Femur (tissue), 1 donor: ENCODE measurements at regions not wholly inside any gene's neighbourhood (a gene's known extent, or its start where the extent isn't known, plus 50 kb on each side); places are given as distances from the start of the nearest gene placed in this dataset.
"Not testable (repeated sequence)": the region's sequence is repeated elsewhere in the genome, so short reads cannot be mapped to it uniquely, and the experiment has no call there.

ENCODE experiments used
- DNase-seq: peaks from one replicate; pipeline ENCODE4 v3.0.0-alpha.2; 2017

DNA sequence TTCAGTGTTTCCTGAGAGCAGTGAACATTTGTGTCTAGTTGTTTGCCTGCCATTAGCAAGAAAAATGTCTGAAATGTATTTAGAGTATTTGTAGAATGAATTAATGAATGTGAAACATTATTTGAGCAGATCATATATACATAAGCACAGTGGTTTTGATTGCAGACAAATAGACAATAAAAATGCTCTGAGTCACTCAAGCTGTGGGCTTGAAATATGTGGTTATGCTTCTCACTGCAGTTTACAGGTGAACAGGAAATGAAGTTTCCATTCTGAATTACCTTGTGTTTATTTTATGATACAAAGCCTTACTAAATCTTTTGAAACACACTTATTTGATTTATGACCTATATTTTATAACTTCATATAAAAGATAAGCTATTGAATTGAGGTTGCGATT lies 827.7 kb downstream of the TMTC2 start:
- DNase-seq = no peak

DNA sequence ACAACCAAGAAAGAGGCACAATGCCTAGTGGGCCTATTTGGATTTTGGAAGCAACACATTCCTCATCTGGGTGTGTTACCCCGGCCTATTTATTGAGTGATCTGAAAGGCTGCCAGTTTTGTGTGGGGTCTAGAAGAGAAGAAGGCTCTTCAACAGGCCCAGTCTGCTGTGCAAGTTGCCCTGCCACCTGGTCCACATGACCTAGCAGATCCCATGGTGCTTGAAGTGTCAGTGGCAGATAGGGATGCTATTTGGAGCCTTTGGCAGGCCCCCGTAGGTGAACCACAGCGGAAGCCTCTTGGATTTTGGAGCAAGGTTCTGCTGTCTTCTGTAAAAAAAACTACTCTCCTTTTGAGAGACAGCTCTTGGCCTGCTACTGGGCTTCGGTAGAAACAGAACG lies 820.1 kb downstream of the TMTC2 start:
- DNase-seq = no peak

DNA sequence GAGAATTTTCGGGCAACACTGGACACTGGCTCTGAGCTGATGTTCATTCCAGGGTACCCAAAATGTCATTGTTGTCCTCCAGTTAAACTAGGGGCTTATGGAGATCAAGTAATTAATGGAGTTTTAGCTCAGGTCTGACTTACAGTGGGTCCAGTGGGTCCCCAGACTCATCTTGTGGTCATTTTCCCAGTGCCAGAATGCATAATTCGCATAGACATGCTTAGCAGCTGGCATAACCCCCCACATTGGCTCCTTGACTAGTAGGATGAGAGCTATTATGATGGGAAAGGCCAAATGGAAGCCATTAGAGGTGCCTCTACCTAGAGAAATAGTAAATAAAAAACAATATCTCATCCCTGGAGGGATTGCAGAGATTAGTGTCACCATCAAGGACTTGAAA lies 818.9 kb downstream of the TMTC2 start:
- no peak for DNase-seq

DNA sequence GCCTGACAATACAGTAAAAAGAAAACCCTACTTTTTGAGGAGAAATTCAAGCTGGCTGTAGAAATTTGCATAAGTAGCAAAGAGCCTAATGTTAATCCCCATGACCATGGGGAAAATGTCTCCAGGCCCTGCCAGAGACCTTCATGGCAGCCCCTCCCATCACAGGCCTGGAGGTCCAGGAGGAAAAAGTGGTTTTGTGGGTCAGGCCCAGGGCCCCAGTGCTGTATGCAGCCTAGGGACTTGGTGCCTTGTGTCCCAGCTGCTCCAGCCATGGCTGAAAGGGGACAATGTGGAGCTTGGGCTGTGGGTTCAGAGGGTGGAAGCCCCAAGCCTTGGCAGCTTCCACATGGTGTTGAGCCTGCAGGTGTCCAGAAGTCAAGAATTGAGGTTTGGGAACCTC lies 813.2 kb downstream of the TMTC2 start:
- not testable (repeated sequence) for DNase-seq

DNA sequence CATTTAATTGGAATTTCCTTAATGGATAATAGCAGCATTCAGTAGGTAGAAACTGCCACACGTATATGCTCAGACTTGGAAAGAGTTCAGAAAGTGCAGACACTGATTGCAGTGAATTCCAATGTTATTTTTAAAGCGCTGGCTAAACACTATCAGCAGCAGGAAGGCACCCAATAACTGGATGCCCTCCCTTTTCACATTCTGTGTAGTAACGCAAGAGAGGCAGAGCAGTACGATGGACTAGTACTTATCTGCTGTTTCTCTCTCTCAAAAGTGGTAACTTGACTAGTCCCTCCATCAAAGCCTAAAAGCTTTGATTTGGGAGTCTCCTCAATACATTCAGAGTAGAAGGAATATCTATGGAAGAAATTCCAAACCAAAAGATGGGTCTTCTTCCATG lies 791.0 kb downstream of the TMTC2 start:
- no peak for DNase-seq

DNA sequence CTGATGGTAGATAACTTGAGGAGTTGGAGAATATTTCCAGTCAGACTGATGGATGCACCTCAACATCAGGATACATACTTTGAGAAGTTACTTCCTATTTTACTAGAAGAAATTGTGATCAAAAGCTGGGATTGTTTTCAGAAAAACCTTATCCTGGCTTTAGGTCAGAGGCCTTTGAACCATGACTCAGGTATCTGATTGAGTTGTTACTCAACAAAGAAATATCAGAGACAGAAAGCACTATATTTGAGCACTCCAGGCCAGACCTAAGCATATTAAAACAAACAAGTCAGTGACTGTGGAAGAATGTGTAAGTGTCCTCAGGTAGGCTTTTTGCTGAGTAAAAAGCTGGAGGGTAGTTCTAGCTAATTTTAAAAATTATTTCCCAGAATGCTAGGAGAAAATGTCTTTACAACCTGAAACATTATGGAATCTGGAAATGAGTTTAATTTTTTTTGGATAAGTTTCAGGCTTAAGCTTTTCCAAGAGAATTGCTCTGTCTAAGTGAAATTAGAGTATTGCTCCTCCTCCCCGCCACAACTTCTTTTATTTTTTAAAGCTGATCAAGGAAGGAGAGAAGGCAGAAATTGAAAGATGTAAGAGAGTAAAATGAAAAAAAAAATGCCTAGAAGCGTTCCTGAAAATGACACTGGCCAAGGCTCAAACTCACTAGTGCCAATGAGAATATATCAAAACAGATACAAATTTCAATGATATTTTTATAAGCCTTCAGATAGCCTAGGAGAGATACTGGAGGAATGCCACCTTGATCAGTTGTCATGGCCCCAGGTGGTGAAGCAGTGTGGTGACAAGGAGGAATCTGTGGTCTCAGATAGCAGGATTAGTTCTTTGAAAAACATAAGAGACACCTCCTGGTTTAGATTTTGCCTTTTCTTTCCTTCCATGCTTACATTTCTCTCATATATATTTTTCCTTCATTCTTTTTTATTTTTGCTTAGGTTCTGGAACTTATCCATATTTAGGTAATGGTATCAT lies 790.3 kb downstream of the TMTC2 start:
- DNase-seq = no peak

DNA sequence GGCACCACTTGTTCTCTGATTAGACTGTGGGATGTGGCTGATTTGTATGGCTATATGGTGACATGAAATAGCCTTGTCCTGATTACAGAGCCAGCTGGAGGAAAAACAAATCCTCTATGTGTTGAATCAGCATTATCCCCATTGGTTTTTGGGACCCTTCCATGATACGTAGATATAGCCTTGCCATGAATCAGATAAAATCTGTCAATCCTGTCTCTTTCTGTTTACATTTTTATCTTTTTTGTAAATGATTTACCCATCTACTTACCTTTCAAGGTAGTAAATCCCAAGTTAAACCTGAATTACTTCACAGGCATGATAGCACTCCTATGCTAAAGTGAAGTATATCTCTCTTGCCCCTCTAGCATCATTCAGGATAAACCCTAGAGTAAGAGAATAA lies 789.3 kb downstream of the TMTC2 start:
- DNase-seq = no peak

DNA sequence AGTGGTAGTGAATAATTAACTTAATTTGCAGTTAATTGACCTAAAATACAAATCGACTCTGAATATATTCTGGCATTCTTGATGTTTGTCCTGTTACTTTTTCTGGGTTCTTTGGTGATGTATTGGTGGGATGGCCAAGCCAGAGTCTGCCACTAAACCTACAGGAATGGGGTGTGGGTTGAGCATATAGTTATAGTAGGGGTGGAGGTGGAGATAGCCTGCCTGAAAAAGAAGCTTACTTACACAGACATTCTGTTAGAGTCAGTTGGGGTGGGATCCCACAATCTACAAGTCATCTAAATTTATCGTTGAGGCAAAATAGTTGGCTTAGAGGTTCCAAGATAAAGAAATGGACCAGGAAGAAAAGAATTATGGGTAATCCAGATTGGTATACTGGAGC lies 787.7 kb downstream of the TMTC2 start:
- no peak for DNase-seq

DNA sequence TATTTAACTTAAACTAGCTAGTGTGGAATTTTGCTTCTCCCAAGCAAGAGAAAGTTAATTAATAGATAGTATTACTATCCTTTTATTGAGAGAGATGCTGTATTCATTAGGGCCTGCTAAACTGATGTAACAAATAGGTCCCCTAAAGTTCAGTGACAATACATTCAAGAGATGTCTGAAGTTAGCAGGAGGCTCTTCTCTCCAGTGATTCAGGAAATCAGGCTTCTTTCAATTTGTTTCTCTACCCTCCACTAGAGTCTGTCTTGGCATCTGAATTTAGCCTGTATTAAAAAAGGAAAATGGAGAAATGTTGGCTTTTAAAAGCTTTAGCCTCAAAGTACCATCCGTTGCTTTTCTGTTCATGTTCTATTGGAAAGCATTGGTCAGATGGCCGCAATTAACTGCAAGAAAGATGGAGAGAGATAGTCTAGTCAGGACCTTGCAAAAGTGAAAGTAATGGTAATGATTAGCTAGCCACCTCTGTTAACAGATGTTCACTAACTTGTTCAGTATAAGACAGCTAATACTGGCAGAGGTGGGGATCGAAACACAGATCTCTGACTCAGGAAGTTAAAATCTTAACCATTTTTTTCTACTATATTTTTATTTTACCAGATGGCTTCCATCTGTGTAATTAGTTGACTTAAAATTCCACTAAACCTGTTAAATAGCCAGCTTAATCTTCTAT lies 786.8 kb downstream of the TMTC2 start:
- no peak for DNase-seq

DNA sequence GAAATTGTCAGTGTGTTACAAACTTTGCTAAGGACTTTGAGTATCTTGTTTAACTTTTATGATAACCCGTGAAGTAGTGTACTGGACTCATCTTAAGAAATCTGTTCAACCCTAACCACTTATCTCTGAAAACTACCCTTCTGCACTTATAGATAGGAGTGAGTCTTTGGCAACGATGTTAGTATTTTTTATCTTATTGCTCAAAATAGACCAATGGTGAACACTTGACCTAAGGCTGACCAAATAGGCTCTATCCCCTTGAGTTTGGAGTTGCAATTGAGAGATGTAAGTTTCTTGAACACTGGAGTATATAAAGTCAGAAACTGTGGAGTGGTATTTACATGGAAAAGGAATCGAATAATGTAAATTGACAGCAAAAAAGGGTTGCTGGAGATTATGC lies 786.1 kb downstream of the TMTC2 start:
- DNase-seq = no peak

DNA sequence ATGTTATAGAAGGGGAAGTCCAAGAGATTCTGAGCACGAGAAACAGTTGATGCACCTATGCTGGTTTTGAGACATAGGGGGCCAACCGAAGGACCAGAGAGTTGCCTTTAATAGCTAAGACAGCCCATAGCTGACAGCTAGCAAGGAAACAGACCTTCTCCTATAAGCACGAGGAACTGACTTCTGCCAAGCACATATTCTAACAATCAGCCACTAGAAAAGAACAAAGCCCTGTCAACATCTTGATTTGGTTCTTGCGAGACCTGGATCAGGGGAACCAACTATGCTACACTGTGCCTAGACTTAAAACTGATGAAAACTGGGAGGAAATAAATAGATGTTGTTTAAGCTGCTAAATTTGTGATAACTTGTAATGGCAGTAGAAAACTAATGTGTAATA lies 785.6 kb downstream of the TMTC2 start:
- no peak for DNase-seq

DNA sequence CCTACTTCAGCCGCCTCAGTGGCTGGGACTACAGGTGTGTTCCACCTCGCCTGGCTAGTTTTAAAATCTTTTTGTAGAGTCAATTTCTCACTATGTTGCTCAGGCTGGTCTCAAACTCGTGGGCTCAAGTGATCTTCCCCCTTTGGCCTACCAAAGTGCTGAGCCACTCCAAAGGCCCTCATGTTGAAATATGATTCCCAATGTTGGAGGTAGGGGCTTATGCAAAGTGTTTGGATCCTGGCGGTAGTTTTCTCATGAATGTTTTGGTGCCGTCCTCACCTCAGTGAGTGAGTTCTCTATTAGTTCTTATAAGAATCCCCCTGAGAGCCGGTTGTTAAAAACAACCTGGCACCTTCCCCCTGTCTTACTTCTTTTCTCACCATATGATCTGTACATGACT lies 784.6 kb downstream of the TMTC2 start:
- no peak for DNase-seq

DNA sequence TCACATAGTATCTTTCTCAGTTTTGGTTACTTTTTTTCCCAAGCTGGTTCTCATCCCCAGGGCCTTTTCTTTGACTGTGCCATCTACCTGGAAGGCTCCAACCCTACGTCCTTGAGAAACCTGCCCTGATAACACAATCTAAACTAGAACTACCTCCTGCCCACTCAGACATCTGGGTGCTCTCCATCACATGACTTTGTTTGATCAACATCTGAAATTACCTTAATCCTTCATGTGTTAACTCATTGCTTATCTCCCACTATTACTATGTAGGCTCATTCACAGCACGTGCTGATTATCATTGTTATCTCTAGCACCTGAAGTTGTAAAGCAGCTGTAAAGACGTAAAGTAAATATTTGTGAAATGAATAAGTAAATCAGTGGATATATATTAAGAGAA lies 784.0 kb downstream of the TMTC2 start:
- no peak for DNase-seq

DNA sequence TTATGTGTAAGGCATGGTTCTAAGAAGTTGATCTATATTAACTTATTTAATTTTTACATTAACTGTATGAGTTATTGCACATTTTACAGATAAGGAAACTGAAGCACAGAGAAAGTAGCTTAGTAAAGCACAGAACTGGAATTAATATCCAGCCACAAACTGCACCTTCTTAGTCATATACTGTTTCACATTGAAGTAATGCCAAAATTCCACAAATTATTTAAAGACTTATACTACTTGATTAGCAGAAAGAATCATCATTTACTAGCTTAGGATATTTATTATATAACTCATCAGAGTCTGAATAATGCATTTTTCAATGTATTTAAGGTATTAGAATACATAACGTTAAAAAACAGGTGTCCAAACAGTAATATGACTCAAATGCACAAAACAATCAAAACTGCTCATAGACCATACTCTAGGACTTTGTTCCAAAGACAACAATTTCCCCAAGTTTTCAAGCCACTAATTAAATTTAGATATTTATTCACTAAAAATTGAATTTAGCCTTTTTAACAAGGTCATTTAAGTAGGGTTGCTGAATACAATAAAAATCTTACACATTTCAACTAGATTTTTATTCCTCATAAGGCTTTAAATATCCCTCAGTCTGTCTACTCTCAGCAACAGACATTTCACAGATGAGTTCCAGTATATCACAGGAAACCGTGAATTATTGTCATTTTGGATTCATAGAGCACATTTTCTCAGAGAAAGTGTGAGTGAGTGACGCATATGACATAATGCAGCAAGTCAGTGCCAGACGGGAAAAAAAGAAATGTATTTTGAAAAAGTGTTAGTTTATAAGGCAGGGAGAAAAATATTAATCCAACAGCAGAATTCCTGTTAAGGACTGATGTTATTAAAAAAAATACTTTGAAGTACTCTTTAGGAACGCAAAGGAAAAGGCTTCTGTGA lies 782.5 kb downstream of the TMTC2 start:
- no peak for DNase-seq

DNA sequence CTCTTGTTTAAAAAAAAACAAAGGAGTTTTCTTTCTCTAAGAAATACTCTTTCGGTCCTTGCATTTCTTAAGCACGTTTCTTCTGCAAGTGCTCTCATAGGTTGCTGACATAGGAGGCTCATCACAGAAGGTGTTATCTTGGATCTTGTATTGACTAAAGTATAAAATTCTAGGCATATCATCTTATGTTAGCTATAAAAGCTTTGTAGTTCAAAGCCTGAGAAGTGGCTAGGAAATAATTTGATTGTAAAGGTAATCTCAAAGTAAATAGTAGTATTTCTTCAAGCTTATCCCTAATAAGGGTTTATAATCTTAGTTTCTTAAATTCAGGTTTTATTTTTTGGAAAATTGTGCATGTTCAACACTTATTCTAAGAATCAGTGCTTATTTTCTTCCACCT lies 778.9 kb downstream of the TMTC2 start:
- no peak for DNase-seq

DNA sequence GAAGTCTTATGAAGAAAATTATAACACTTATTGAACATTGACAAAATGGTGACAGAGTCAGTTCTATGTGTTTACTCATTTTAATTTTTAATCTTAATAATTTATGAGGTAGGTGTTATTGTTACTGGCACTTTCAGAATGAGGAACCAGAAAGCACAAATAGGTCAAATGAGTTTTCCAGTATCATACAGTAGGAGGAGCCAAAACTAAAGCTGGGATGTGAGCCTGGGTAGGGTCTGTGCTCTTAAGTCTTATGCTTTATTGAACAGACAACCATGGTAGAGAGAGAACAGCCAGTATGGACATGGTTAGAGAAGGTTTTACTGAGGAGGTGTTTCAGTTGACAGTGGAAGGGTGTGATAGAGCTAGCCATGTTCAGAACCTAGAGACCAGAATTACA lies 775.7 kb downstream of the TMTC2 start:
- no peak for DNase-seq

DNA sequence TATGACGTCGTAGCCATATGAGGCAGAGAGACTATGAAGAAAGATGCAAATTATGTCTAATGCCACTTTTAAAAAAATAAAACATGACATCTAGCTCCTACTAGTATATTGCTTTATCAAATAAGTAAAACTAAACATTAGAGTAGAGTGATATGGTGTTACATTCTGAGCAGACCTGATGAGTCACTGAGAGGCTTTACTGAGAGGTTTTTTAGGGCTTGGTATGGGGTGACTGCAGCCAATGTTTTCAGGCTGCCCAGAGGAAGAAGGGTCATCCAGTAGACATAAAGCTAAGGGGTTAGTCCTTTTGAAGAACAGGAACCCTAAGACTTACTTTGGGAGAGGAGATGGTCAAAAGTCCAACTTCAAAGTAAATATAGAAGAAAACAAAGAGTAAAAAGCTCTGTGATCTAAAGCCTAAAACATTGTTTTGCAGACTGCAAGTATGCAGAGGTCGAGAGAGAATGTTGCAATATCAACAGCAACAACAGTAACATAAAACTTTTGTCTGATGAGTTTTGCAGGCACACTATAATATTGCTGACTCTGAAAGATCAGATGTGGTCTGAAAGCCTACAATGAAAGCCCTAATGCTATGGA lies 774.7 kb downstream of the TMTC2 start:
- DNase-seq = no peak

DNA sequence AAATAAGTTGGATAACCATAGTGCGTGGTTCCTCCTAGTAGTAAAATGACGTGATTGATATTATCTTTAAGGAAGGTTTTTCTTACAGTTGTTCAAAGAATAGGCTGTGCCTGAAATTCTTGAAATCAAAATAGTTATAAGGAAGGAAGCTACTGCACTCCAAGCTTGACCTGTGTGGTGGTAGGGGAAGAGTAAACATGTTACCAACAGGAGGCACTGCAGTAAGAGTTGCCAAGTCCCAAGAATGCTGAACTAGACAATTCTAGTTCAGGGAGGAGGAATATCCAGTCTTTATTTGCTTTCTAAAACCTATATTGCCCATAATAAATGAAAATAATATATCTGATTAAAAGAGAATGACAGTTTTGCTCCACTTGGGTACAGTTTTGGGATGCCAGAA lies 764.5 kb downstream of the TMTC2 start:
- DNase-seq = no peak

DNA sequence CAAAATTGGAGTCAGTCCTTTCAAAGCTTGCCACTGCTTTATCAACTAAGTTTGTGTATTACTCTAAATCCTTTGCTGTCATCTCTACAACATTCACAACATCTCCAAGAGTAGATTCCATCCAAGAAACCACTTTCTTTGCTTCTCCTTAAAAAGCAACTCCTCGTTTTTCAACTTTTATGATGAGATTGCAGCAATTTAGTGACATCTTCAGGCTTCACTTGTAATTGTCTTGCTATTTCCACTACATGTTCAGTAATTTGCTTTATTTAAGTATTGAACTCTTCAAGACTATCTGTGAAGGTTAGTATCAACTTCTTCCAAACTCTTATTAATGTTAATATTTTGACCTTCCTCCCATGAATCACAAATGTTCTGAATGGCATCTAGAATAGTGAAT lies 747.9 kb downstream of the TMTC2 start:
- no peak for DNase-seq

DNA sequence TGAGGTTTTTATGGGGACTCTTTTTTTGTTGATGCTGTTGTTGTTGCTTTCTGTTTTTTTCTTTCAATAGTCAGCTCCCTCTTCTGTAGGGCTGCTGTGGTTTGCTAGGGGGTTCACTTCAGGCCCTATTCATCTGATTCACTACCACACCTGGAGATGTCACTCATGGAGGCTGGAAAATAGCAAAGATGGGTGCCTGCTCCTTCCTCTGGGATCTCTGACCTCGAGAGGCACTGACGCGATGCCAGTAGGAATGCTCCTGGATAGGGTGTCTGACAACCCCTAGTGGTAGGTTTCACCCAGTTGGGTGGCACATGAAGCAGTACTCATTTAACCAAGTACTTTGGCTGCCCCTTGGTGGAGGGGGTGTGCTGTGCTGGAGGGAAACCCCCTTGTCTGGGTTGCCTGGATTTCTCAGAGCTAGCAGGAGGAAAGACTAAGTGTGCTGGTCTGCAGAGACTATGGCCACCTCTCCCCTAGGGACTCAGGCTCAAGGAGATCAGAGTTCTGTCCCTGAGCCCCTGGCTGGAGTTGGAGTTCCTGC lies 745.5 kb downstream of the TMTC2 start:
- no peak for DNase-seq

DNA sequence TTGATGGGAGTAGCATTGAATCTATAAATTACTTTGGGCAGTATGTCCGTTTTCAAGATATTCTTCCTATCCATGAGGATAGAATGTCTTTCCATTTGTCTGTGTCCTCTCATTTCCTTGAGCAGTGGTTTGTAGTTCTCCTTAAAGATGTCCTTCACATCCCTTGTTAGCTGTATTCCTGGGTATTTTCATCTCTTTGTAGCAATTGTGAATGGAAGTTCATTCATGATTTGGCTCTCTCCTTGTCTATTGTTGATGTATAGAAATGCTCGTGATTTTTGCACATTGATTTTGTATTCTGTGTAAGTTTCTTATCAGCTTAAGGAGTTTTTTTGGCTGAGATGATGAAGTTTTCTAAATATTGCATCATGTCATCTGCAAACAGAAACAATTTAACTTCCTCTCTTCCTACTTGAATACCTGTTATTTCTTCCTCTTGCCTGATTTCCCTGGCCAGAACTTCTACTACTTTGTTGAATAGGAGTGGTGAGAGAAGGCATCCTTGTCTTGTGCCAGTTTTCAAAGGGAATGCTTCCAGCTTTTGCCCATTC lies 741.0 kb downstream of the TMTC2 start:
- DNase-seq = not testable (repeated sequence)

DNA sequence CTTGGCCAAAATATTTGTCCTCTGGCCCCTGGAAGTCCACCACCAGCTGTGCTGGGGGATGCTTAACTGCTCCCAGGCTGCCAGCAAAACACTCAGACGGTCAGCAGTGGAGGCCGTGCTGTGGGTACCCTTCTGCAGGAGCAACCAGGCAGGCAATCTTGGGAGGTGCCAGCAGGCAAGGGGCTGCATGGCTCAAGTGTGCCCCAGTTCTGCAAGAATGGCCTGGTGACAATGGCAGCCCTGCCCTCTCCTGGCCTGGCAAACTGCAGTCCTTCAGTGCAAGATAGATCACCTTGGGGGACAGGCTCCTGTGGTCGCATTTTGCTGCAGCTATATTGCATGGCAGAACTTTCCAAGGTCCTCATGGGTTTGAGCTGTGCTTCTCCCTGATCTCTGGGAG lies 728.3 kb downstream of the TMTC2 start:
- no peak for DNase-seq
